Keratinocyte (primary cell): ENCODE measurements at regions not wholly inside any gene's neighbourhood (a gene's known extent, or its start where the extent isn't known, plus 50 kb on each side); places are given as distances from the start of the nearest gene placed in this dataset.

ENCODE experiments used
- CTCF ChIP-seq, 3 experiments: IDR thresholded peaks in 1 of 3; conservative IDR thresholded peaks in 1 of 3; optimal IDR thresholded peaks in 1 of 3; 2 replicates in 2 of 3; 3 replicates in 1 of 3; pipeline versions ENCODE3 to v1.5.1; 2011; ENCODE audit warnings: low read length in 3 of 3, mild to moderate bottlenecking in 3 of 3, moderate library complexity in 2 of 3, control low read depth in 1 of 3, inconsistent platforms in 1 of 3; ENCODE audit not compliant: insufficient read depth in 2 of 3; ENCODE audit errors: extremely low read depth in 1 of 3
- EZH2 ChIP-seq: IDR thresholded peaks from one replicate; pipeline ENCODE4 v1.6.1; 2012; ENCODE audit warnings: inconsistent platforms, mild to moderate bottlenecking, low read length, moderate library complexity

- TF ChIP-seq EZH2 (no peak), CTCF (optimal IDR thresholded peaks at IDR 0.05 in 1 of 3, IDR thresholded peaks at IDR 0.05 in 1 of 3, conservative IDR thresholded peaks at IDR 0.05 in 1 of 3; ENCODE audit: extremely low read depth in 1 of 3, insufficient read depth in 2 of 3, low read length in 3 of 3) (no peak)
These were observed 139.7 kb downstream of the FHIP1A start for GRCh38 chr4:151548708-151549107.
